HUES64 (cell line): ENCODE measurements at regions not wholly inside any gene's neighbourhood (a gene's known extent, or its start where the extent isn't known, plus 50 kb on each side); places are given as distances from the start of the nearest gene placed in this dataset.
"Not testable (repeated sequence)": the region's sequence is repeated elsewhere in the genome, so short reads cannot be mapped to it uniquely, and the experiment has no call there.

Source experiments
- H3K27ac ChIP-seq: 2 replicates; pipeline ENCODE4 v1.7.0; 2013; ENCODE audit warnings: low read depth, low read length, inconsistent platforms
- H3K27me3 ChIP-seq: 2 replicates; pipeline ENCODE4 v1.6.1; 2013; ENCODE audit warnings: mild to moderate bottlenecking, low read length; ENCODE audit not compliant: insufficient read depth
- H3K36me3 ChIP-seq: 2 replicates; pipeline ENCODE4 v1.6.1; 2013; ENCODE audit warnings: mild to moderate bottlenecking, low read length; ENCODE audit not compliant: insufficient read depth
- H3K4me1 ChIP-seq: 2 replicates; pipeline ENCODE4 v1.6.1; 2013; ENCODE audit warnings: mild to moderate bottlenecking, low read length, moderate library complexity; ENCODE audit not compliant: insufficient read depth
- H3K4me3 ChIP-seq: 2 replicates; pipeline ENCODE4 v1.5.1; 2013; ENCODE audit warnings: mild to moderate bottlenecking, low read length, moderate library complexity
- H3K9ac ChIP-seq: 2 replicates; pipeline ENCODE4 v1.6.1; 2013; ENCODE audit warnings: mild to moderate bottlenecking, low read depth, low read length
- H3K9me3 ChIP-seq: 2 replicates; pipeline ENCODE4 v1.6.1; 2013; ENCODE audit warnings: low read depth, low read length; ENCODE audit not compliant: insufficient read depth
- WGBS: fragments of 150-250, 120-280 bp; methylation state at CpG from one replicate; pipeline ENCODE4 v1.1.7; 2013; ENCODE audit warnings: missing lambda C conversion rate; 5-methylcytosine and 5-hydroxymethylcytosine counted together

DNA sequence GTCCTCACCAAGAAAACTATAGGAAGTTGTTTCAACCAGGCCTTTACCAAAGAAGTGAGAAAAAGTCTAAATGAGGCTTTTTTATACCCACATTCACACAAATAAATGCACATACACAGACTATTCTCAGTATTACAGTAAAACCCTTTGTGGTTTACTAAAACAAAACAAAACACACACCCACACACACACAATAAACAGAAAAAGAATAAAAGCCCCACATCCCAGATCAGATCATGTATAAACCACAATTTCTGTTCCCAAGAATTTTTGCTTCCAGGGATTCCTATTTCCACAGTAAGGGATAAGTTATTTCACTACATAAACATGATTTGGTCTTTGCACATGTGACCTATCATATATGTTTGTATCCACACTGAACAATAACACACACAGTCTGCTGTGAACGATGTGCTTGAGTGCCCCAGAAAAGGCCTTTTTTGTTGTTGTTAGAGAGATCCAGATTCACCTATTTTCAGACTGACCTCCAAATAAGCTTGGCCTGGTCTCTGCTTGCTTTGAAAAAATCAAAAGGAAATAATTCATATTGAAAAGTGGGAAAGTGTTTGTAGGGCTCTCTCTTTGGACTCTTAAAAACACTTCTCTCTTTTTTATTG is 283.4 kb upstream of the ATP11B start:
- Histone ChIP-seq H3K27me3 (no peaks in the 10 kb centered on the region), H3K36me3 (no peaks in the 10 kb centered on the region), H3K4me3 (no peak overlapping the region), H3K9ac (no peak overlapping the region), H3K27ac (no peak overlapping the region), H3K4me1 (peaks cover 15% of the 10 kb centered on the region), H3K9me3 (no peaks in the 10 kb centered on the region)
- WGBS = 100% methylated on average over 1 of the region's 1 CpG

DNA sequence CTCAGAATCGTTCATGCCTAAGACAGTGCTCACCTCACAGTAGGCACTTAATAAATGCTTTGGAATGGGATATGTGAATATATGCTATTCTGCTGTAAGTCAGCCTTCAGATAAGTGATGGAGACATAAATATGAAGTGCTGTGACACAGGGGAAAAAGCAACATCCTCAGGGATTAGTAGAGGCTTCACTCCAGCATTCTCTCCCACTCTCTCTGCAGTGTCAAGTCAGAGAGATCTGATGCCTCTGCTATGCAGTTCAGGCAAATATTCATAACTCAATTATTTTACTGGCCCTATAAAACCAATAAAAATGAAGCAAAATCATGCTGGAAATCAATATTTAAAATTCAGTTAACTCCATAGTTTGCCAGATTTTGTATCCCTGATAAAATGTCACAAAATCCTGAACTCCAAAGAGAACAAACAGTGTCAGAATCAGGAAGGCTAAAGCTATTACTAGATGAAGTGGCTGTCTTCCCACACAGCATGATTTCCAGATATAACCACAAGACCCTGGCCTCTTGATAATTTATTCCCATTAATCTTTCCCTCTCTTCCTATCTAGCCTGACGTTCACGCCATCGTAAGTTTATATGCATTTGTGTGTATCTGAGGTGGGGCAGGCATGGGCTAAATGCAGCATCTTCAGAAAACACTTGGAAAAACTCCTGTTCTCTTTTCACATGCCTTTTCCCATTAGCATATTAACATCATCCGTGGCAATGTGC is 278.9 kb upstream of the ATP11B start:
- Histone ChIP-seq H3K36me3 (no peaks in the 10 kb centered on the region), H3K4me1 (peaks cover 8% of the 10 kb centered on the region), H3K27ac (no peak overlapping the region), H3K4me3 (no peak overlapping the region), H3K9me3 (no peaks in the 10 kb centered on the region), H3K9ac (no peak overlapping the region), H3K27me3 (no peaks in the 10 kb centered on the region)
- 100% methylated on average over 2 of the region's 5 CpGs for WGBS

GRCh38 chr3:182516597-182517336 is 276.5 kb upstream of the ATP11B start:
- H3K4me1 ChIP-seq = peaks cover 6% of the 10 kb centered on the region; the same call in 1 of the 2 replicates
- H3K9ac ChIP-seq = no peak overlapping the region
- H3K27ac ChIP-seq = no peak overlapping the region
- no peaks in the 10 kb centered on the region for H3K27me3 ChIP-seq
- H3K36me3 ChIP-seq = no peaks in the 10 kb centered on the region
- H3K4me3 ChIP-seq = no peak overlapping the region
- 76% methylated on average over 6 of the region's 6 CpGs for whole genome bisulfite sequencing
- no peaks in the 10 kb centered on the region for H3K9me3 ChIP-seq

DNA sequence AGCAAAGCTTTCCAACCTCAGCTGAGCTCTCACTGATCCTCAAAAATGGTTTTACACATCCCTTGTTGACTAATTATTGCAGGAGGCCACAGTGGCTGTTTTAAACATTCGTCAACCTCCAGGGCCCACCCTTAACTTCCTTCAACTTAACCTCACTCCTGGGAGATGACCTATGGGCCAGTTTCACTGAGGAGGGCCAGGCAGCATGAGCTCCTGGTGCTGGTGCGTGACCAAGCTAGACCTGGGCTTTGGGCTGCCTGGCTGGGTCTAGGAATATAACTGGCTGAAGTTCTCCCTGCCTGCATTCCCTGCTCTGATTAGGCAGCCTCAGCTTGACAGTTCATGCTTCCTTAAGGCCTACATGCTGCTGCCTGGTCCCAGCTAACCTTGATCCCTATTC is 273.7 kb upstream of the ATP11B start:
- no peaks in the 10 kb centered on the region for H3K27me3 ChIP-seq
- no peak overlapping the region for H3K4me3 ChIP-seq
- WGBS = 91% methylated on average over 2 of the region's 2 CpGs
- H3K9me3 ChIP-seq = no peaks in the 10 kb centered on the region
- H3K36me3 ChIP-seq = no peaks in the 10 kb centered on the region
- no peak overlapping the region for H3K27ac ChIP-seq
- H3K4me1 ChIP-seq = peaks cover 6% of the 10 kb centered on the region; the same call in 1 of the 2 replicates
- H3K9ac ChIP-seq = no peak overlapping the region

GRCh38 chr3:182521339-182521738 is 272.0 kb upstream of the ATP11B start:
- H3K9ac ChIP-seq = no peak overlapping the region
- H3K27me3 ChIP-seq = no peaks in the 10 kb centered on the region
- no peak overlapping the region for H3K27ac ChIP-seq
- no peak overlapping the region for H3K4me3 ChIP-seq
- no peaks in the 10 kb centered on the region for H3K36me3 ChIP-seq
- peaks cover 6% of the 10 kb centered on the region; the same call in 1 of the 2 replicates for H3K4me1 ChIP-seq
- H3K9me3 ChIP-seq = no peaks in the 10 kb centered on the region
- 93% methylated on average over 3 of the region's 3 CpGs for WGBS

DNA sequence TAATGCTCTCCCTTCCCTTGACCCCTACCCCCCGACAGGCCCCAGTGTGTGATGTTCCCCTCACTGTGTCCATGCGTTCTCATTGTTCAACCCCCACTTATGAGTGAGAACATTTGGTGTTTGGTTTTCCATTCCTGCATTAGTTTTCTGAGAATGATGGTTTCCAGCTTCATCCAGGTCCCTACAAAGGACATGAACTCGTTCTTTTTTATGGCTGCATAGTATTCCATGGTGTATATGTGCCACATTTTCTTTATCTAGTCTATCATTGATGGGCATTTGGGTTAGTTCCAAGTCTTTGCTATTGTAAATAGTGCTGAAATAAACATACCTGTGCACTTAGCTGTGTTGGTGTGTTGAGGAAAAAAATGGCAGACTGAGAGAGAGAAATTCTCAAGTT is 269.9 kb upstream of the ATP11B start:
- H3K4me3 ChIP-seq, H3K36me3 ChIP-seq, H3K27ac ChIP-seq, H3K9me3 ChIP-seq, H3K9ac ChIP-seq, H3K4me1 ChIP-seq, H3K27me3 ChIP-seq: not testable (repeated sequence)
- WGBS = 100% methylated on average over 2 of the region's 3 CpGs

DNA sequence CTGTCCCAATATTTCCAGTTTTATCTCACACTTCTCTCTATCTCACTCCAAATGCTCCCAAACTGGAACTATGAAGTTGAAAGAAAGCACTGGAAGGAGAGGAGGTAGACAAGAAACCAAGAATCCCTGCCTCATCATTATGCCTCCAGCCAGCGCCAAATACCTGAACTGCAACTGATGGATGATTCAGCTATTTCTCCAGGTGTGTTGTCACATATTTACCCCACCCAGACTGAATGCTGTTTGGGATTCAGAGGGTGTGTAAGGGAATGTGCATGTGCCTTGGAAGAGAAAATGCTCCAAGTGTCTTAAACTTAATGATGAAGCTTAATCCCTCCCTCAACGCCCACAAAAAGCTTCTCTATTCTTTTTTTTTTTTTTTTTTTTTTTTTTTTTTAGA is 269.5 kb upstream of the ATP11B start:
- Histone ChIP-seq H3K36me3 (no peaks in the 10 kb centered on the region), H3K9me3 (no peaks in the 10 kb centered on the region), H3K4me3 (no peak overlapping the region), H3K4me1 (no peaks in the 10 kb centered on the region), H3K27me3 (no peaks in the 10 kb centered on the region), H3K9ac (no peak overlapping the region), H3K27ac (no peak overlapping the region)
- 100% methylated on average over 1 of the region's 2 CpGs for WGBS

- Histone ChIP-seq H3K9ac (no peak overlapping the region), H3K36me3 (no peaks in the 10 kb centered on the region), H3K4me1 (no peaks in the 10 kb centered on the region), H3K27me3 (no peaks in the 10 kb centered on the region), H3K9me3 (no peaks in the 10 kb centered on the region), H3K4me3 (no peak overlapping the region), H3K27ac (no peak overlapping the region)
- WGBS = 97% methylated on average over 5 of the region's 5 CpGs
Observed at GRCh38 chr3:182524711-182525401, 268.4 kb upstream of the ATP11B start.

GRCh38 chr3:182525766-182526374 is 267.4 kb upstream of the ATP11B start:
- no peak overlapping the region for H3K9ac ChIP-seq
- WGBS = 86% methylated on average over 3 of the region's 4 CpGs

GRCh38 chr3:182527745-182528144 is 265.6 kb upstream of the ATP11B start:
- H3K4me3 ChIP-seq = no peak overlapping the region
- H3K4me1 ChIP-seq = no peaks in the 10 kb centered on the region
- H3K27me3 ChIP-seq = no peaks in the 10 kb centered on the region
- no peak overlapping the region for H3K9ac ChIP-seq
- no peak overlapping the region for H3K27ac ChIP-seq
- H3K9me3 ChIP-seq = no peaks in the 10 kb centered on the region
- H3K36me3 ChIP-seq = no peaks in the 10 kb centered on the region

More at GRCh38 chr3:182525766-182526374, 267.4 kb upstream of the ATP11B start:
- Histone ChIP-seq H3K4me1 (no peaks in the 10 kb centered on the region), H3K4me3 (no peak overlapping the region), H3K36me3 (no peaks in the 10 kb centered on the region), H3K27ac (no peak overlapping the region), H3K9me3 (no peaks in the 10 kb centered on the region), H3K27me3 (no peaks in the 10 kb centered on the region)
